ENCODE measurements at regions not wholly inside any gene's neighbourhood (a gene's known extent, or its start where the extent isn't known, plus 50 kb on each side); places are given as distances from the start of the nearest gene placed in this dataset.
"Not testable (repeated sequence)": the region's sequence is repeated elsewhere in the genome, so short reads cannot be mapped to it uniquely, and the experiment has no call there.

DNA sequence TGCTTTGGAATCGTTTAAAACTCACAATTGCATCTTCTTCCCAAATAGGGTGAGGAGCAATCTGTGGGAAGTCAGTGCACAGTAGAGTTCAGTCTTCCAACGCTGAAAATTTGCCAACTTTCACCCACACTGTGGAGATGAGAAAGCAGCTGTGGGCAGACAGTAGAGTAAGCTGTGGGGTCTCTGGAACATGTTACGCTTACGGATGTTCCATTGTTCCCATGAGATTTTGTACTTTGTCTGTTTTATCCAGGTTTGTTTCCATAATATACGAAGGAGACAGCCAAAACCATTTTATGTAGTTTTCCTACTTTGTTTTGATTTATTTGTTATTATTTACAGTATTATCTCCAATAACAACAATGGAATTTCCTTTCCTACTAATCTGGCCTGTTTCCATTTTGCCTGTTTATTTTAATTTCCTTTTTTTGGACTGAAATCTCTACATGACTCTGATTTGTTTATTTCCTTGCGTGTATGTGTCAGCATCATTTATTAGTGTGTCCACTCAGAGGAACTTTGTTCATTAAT, 65.1 kb upstream of the RGL1 start:
- Histone ChIP-seq H3K36me3 (ENCODE audit: control insufficient read depth, insufficient read depth, low read length) (no peaks in the 10 kb centered on the region), H2AFZ (ENCODE audit: low read length) (no peak overlapping the region), H3K4me1 (ENCODE audit: control insufficient read depth, extremely low read depth, insufficient read depth, low read length) (no peaks in the 10 kb centered on the region), H3K9ac (ENCODE audit: insufficient read depth, low read length) (no peak overlapping the region), H3K4me2 (ENCODE audit: extremely low read depth, insufficient read depth, low read length) (peak overlapping the region; percentile 34), H4K20me1 (ENCODE audit: control insufficient read depth, extremely low read depth, insufficient read depth, low read length) (no peaks in the 10 kb centered on the region), H3K4me3 (replicated peaks in 1 of 4; ENCODE audit: control extremely low read depth in 1 of 4, insufficient read depth in 1 of 4, low read depth in 3 of 4, low read length in 4 of 4) (no peak overlapping the region), H3K9me3 (ENCODE audit: control insufficient read depth, insufficient read depth, low read depth, low read length) (no peaks in the 10 kb centered on the region), H3K79me2 (ENCODE audit: control insufficient read depth, insufficient read depth, low read length) (no peaks in the 10 kb centered on the region), H3K27ac (ENCODE audit: insufficient read depth, low read length) (no peak overlapping the region), H3K27me3 (ENCODE audit: control insufficient read depth, insufficient read depth, low read length) (no peaks in the 10 kb centered on the region)
- DNase-seq (ENCODE audit: low read depth in 2 of 2), result peak in 1 of 2 donors; percentile 52
- TF ChIP-seq, protein P1, sequence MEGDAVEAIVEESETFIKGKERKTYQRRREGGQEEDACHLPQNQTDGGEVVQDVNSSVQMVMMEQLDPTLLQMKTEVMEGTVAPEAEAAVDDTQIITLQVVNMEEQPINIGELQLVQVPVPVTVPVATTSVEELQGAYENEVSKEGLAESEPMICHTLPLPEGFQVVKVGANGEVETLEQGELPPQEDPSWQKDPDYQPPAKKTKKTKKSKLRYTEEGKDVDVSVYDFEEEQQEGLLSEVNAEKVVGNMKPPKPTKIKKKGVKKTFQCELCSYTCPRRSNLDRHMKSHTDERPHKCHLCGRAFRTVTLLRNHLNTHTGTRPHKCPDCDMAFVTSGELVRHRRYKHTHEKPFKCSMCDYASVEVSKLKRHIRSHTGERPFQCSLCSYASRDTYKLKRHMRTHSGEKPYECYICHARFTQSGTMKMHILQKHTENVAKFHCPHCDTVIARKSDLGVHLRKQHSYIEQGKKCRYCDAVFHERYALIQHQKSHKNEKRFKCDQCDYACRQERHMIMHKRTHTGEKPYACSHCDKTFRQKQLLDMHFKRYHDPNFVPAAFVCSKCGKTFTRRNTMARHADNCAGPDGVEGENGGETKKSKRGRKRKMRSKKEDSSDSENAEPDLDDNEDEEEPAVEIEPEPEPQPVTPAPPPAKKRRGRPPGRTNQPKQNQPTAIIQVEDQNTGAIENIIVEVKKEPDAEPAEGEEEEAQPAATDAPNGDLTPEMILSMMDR (conservative IDR thresholded peaks at IDR 0.05 in 1 of 2, IDR thresholded peaks at IDR 0.05 in 1 of 2; ENCODE audit: low read depth in 1 of 2, low read length in 2 of 2), result no peak
- TF ChIP-seq EZH2 (IDR thresholded peaks at IDR 0.05; ENCODE audit: low read length, missing control alignments), result no peak

DNA sequence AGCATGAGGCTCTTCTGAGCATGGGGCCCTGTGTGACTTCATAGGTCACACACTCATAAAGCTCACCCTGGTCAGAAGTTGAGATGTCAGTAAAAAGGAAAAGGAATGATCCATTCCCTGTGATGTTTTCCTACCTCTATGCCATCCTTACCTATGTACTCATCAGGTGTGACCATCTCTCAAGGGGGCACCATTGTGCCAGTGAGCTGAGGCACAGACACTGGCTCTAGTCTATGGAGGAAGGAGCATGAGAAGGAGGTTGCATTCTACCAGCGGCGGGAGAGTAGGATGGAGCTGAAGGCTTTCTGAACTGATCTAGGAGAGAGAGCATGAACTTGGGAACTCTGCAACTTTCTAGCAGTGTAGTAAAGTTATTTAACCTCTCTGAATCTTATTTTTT, 65.8 kb upstream of the RGL1 start:
- H3K27me3 ChIP-seq (ENCODE audit: control insufficient read depth, insufficient read depth, low read length), result no peaks in the 10 kb centered on the region
- H3K4me2 ChIP-seq (ENCODE audit: extremely low read depth, insufficient read depth, low read length), result no peak overlapping the region
- no peaks in the 10 kb centered on the region for H3K9me3 ChIP-seq (ENCODE audit: control insufficient read depth, insufficient read depth, low read depth, low read length)
- DNase-seq (ENCODE audit: low read depth in 2 of 2), result no peak
- no peak overlapping the region for H3K9ac ChIP-seq (ENCODE audit: insufficient read depth, low read length)
- H3K27ac ChIP-seq (ENCODE audit: insufficient read depth, low read length), result no peak overlapping the region
- H3K4me3 ChIP-seq (replicated peaks in 1 of 4; ENCODE audit: control extremely low read depth in 1 of 4, insufficient read depth in 1 of 4, low read depth in 3 of 4, low read length in 4 of 4), result no peak overlapping the region
- H2AFZ ChIP-seq (ENCODE audit: low read length), result no peak overlapping the region
- no peaks in the 10 kb centered on the region for H3K36me3 ChIP-seq (ENCODE audit: control insufficient read depth, insufficient read depth, low read length)
- no peaks in the 10 kb centered on the region for H4K20me1 ChIP-seq (ENCODE audit: control insufficient read depth, extremely low read depth, insufficient read depth, low read length)
- H3K79me2 ChIP-seq (ENCODE audit: control insufficient read depth, insufficient read depth, low read length), result no peaks in the 10 kb centered on the region
- no peaks in the 10 kb centered on the region for H3K4me1 ChIP-seq (ENCODE audit: control insufficient read depth, extremely low read depth, insufficient read depth, low read length)
- TF ChIP-seq EZH2 (IDR thresholded peaks at IDR 0.05; ENCODE audit: low read length, missing control alignments), result no peak
- TF ChIP-seq, protein P1 (conservative IDR thresholded peaks at IDR 0.05 in 1 of 2, IDR thresholded peaks at IDR 0.05 in 1 of 2; ENCODE audit: low read depth in 1 of 2, low read length in 2 of 2), result no peak

DNA sequence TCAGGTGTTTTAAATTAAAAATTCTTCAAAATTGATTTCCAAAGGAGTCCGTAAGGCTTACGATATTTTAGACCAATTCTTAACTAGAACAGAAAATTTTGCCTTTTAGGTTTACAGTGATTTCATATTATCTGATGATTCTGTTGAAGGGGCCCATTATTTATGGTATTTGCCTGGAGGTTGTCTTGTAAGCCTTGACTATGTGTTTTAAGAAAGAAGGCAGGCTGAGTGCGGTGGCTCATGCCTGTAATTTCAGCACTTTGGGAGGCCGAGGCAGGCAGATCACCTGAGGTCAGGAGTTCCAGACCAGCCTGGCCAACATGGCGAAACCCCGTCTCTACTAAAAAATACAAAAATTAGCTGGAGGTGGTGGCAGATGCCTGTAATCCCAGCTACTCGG, 67.0 kb upstream of the RGL1 start:
- H3K36me3 ChIP-seq (ENCODE audit: control insufficient read depth, insufficient read depth, low read length); H3K27ac ChIP-seq (ENCODE audit: insufficient read depth, low read length); DNase-seq (ENCODE audit: low read depth in 2 of 2); H3K27me3 ChIP-seq (ENCODE audit: control insufficient read depth, insufficient read depth, low read length); H3K9ac ChIP-seq (ENCODE audit: insufficient read depth, low read length); H4K20me1 ChIP-seq (ENCODE audit: control insufficient read depth, extremely low read depth, insufficient read depth, low read length); H3K79me2 ChIP-seq (ENCODE audit: control insufficient read depth, insufficient read depth, low read length); H3K4me1 ChIP-seq (ENCODE audit: control insufficient read depth, extremely low read depth, insufficient read depth, low read length); H3K4me3 ChIP-seq (replicated peaks in 1 of 4; ENCODE audit: control extremely low read depth in 1 of 4, insufficient read depth in 1 of 4, low read depth in 3 of 4, low read length in 4 of 4); H3K9me3 ChIP-seq (ENCODE audit: control insufficient read depth, insufficient read depth, low read depth, low read length); H3K4me2 ChIP-seq (ENCODE audit: extremely low read depth, insufficient read depth, low read length); H2AFZ ChIP-seq (ENCODE audit: low read length): not testable (repeated sequence)

All from fibroblast of lung (primary cell).